SU-DHL-6 (cell line): ENCODE measurements at regions not wholly inside any gene's neighbourhood (a gene's known extent, or its start where the extent isn't known, plus 50 kb on each side); places are given as distances from the start of the nearest gene placed in this dataset.

Experiments
- H2AFZ ChIP-seq: fragments of 200-600 bp; sonication (generic); 2 replicates; pipeline ENCODE4 v1.6.1; 2014; ENCODE audit warnings: low read depth, mild to moderate bottlenecking, moderate library complexity, mixed read lengths, antibody characterized with exemption, low read length; ENCODE audit not compliant: severe bottlenecking
- H3F3A ChIP-seq: fragments of 200-600 bp; shearing (Covaris generic); 2 replicates; pipeline ENCODE4 v1.6.0; 2016; ENCODE audit warnings: antibody characterized with exemption, mild to moderate bottlenecking; ENCODE audit not compliant: insufficient read depth
- H3K27ac ChIP-seq: fragments of 200-600 bp; sonication (generic); 2 replicates; pipeline ENCODE4 v1.5.1; 2016; ENCODE audit warnings: low read depth, mild to moderate bottlenecking, low read length, moderate library complexity, mixed read lengths
- H3K27me3 ChIP-seq: fragments of 200-600 bp; sonication (generic), shearing (Covaris generic); 2 replicates; pipeline ENCODE4 v1.6.0; 2014; ENCODE audit warnings: mild to moderate bottlenecking, low read length
- H3K36me3 ChIP-seq: fragments of 200-600 bp; sonication (generic); 2 replicates; pipeline ENCODE4 v1.6.1; 2014; ENCODE audit warnings: mild to moderate bottlenecking, low read length, mixed read lengths
- H3K4me2 ChIP-seq: fragments of 300-600, 200-600 bp; shearing (Covaris generic), sonication (generic); 2 replicates; pipeline ENCODE4 v1.6.0; 2014; ENCODE audit warnings: low read length, low read depth, mild to moderate bottlenecking; ENCODE audit not compliant: poor library complexity, severe bottlenecking
- H3K4me3 ChIP-seq: fragments of 200-600 bp; sonication (generic); 2 replicates; pipeline ENCODE4 v1.5.1; 2014; ENCODE audit warnings: antibody characterized with exemption, low read length, mild to moderate bottlenecking, mixed read lengths; ENCODE audit not compliant: insufficient read depth, poor library complexity, severe bottlenecking
- H3K79me2 ChIP-seq: fragments of 200-600 bp; sonication (generic); 2 replicates; pipeline ENCODE4 v1.6.1; 2014; ENCODE audit warnings: mild to moderate bottlenecking, low read length, moderate library complexity; ENCODE audit not compliant: insufficient read depth
- H3K9ac ChIP-seq: fragments of 200-600 bp; sonication (generic); 2 replicates; pipeline ENCODE4 v1.7.0; 2014; ENCODE audit warnings: mild to moderate bottlenecking, low read length
- H3K9me2 ChIP-seq: fragments of 200-600 bp; sonication (generic); replicated peaks from 2 replicates; pipeline ENCODE4 v1.6.1; 2014; ENCODE audit warnings: low read length; ENCODE audit not compliant: insufficient read depth
- H3K9me3 ChIP-seq: fragments of 200-600 bp; sonication (generic); 2 replicates; pipeline ENCODE4 v1.6.1; 2014; ENCODE audit warnings: low read length, mixed read lengths; ENCODE audit not compliant: insufficient read depth
- H4K20me1 ChIP-seq: fragments of 200-600 bp; sonication (generic); 2 replicates; pipeline ENCODE4 v1.6.1; 2014; ENCODE audit warnings: low read depth, mild to moderate bottlenecking, antibody characterized with exemption, low read length, moderate library complexity, mixed read lengths
- CTCF ChIP-seq: fragments of 200-600 bp; sonication (generic); IDR thresholded peaks from one replicate; pipeline ENCODE4 v1.5.1; 2017; ENCODE audit warnings: antibody characterized with exemption, mild to moderate bottlenecking, low read length, moderate library complexity; ENCODE audit not compliant: insufficient read depth, poor library complexity, severe bottlenecking
- EZH2phosphoT487 ChIP-seq: fragments of 200-600 bp; sonication (generic), shearing (Covaris generic); conservative IDR thresholded peaks from 2 replicates; pipeline ENCODE4 v1.6.1; 2018; ENCODE audit warnings: mild to moderate bottlenecking, antibody characterized with exemption, low read length, moderate library complexity, mixed read lengths

- Histone ChIP-seq H3K4me3 (no peak overlapping the region), H3K79me2 (no peaks in the 10 kb centered on the region), H3K9me3 (no peaks in the 10 kb centered on the region), H3K9me2 (no peaks in the 10 kb centered on the region), H3K27ac (no peak overlapping the region), H3K36me3 (no peaks in the 10 kb centered on the region), H3K27me3 (no peaks in the 10 kb centered on the region), H3K4me2 (no peak overlapping the region), H3K9ac (no peak overlapping the region), H4K20me1 (no peaks in the 10 kb centered on the region), H2AFZ (no peak overlapping the region), H3F3A (no peaks in the 10 kb centered on the region)
- TF ChIP-seq EZH2phosphoT487 (no peak), CTCF (no peak)
Measured at GRCh38 chr16:74033441-74033995, 263.1 kb upstream of the PSMD7 start.

- H3K9me3 ChIP-seq = no peaks in the 10 kb centered on the region
- H3K4me3 ChIP-seq = no peak overlapping the region
- no peak overlapping the region for H2AFZ ChIP-seq
- no peaks in the 10 kb centered on the region for H3K9me2 ChIP-seq
- H3K27ac ChIP-seq = no peak overlapping the region
- H3K79me2 ChIP-seq = no peaks in the 10 kb centered on the region
- H3F3A ChIP-seq = no peaks in the 10 kb centered on the region
- no peaks in the 10 kb centered on the region for H3K27me3 ChIP-seq
- H3K9ac ChIP-seq = no peak overlapping the region
- no peak for TF ChIP-seq EZH2phosphoT487
- TF ChIP-seq CTCF = no peak
- H4K20me1 ChIP-seq = no peaks in the 10 kb centered on the region
- no peak overlapping the region for H3K4me2 ChIP-seq
- H3K36me3 ChIP-seq = no peaks in the 10 kb centered on the region
Measured at GRCh38 chr16:74031551-74031950, 265.1 kb upstream of the PSMD7 start.

GRCh38 chr16:74030000-74030706 lies 266.5 kb upstream of the PSMD7 start:
- H3K4me2 ChIP-seq = no peak overlapping the region
- H3K27ac ChIP-seq = no peak overlapping the region
- H3K36me3 ChIP-seq = no peaks in the 10 kb centered on the region
- no peaks in the 10 kb centered on the region for H4K20me1 ChIP-seq
- no peak overlapping the region for H3K9ac ChIP-seq
- H3K9me3 ChIP-seq = no peaks in the 10 kb centered on the region
- no peaks in the 10 kb centered on the region for H3K79me2 ChIP-seq
- no peaks in the 10 kb centered on the region for H3F3A ChIP-seq
- no peaks in the 10 kb centered on the region for H3K27me3 ChIP-seq
- no peak for TF ChIP-seq CTCF
- TF ChIP-seq EZH2phosphoT487 = no peak
- no peaks in the 10 kb centered on the region for H3K9me2 ChIP-seq
- H2AFZ ChIP-seq = no peak overlapping the region
- H3K4me3 ChIP-seq = no peak overlapping the region
